HCT116 (cell line): ENCODE measurements at regions not wholly inside any gene's neighbourhood (a gene's known extent, or its start where the extent isn't known, plus 50 kb on each side); places are given as distances from the start of the nearest gene placed in this dataset.

Experiments used
- ATAC-seq: fragments of 200-7000 bp; cut with Tn5 transposase; 2 replicates; pipeline ENCODE4 v1.9.1; 2020; ENCODE audit warnings: mild to moderate bottlenecking, moderate library complexity
- BruUV-seq: library from RNA; stranded (reverse); fragments of 400-500 nt; replicated peaks from 2 replicates; lab custom pipeline; 2021; lab: Mats Ljungman, UMichigan
- CTCF ChIA-PET: fragments of 300-600 bp; sonication (Branson Sonifier 250); formaldehyde crosslinking; loops from one replicate; lab custom pipeline; 2021; ENCODE audit warnings: antibody characterized with exemption; lab: Charles Lee
- POLR2A ChIA-PET: fragments of 300-600, 350-600 bp; sonication (Branson Sonifier 250); formaldehyde crosslinking; loops from one replicate; lab custom pipeline; 2021; ENCODE audit warnings: antibody characterized with exemption; lab: Charles Lee
- RAD21 ChIA-PET, 2 experiments: fragments of 300-600 bp; sonication (Branson Sonifier 250); formaldehyde crosslinking; loops; one replicate each; lab custom pipeline; 2023; ENCODE audit warnings: low total read pairs in 2 of 2; ENCODE audit not compliant: uncharacterized antibody in 2 of 2, unreplicated experiment in 2 of 2, low non-redundant PET in 1 of 2; lab: Charles Lee
- DNase-seq: peaks from one replicate; pipeline ENCODE4 v3.0.0-alpha.2; 2010; ENCODE audit warnings: low read depth, low spot score
- H2AFZ ChIP-seq: fragments of 200-600 bp; shearing (Covaris generic), sonication (generic); 2 replicates; pipeline ENCODE4 v1.6.1; 2017; ENCODE audit warnings: low read depth, mixed run types, mixed read lengths, antibody characterized with exemption, low read length; ENCODE audit not compliant: poor library complexity, severe bottlenecking
- H3K27ac ChIP-seq: 2 replicates; pipeline ENCODE4 v1.5.1; 2012; ENCODE audit warnings: low read depth, low read length
- H3K27me3 ChIP-seq: fragments of 200-600 bp; sonication (generic); 2 replicates; pipeline ENCODE4 v1.6.1; 2016; ENCODE audit warnings: mixed run types, low read length, mixed read lengths; ENCODE audit not compliant: insufficient read depth
- H3K36me3 ChIP-seq, 2 experiments: fragments of 200-500 bp in 1 of 2; fragments of 200-600 bp in 1 of 2; sonication (Bioruptor generic) in 1 of 2; sonication (generic) in 1 of 2; 2 replicates each; pipeline versions ENCODE4 v1.5.1 to v1.6.1; 2014 to 2016; ENCODE audit warnings: low read length in 2 of 2, inconsistent platforms in 1 of 2, mixed read lengths in 1 of 2, mixed run types in 1 of 2; ENCODE audit not compliant: insufficient read depth in 2 of 2, control insufficient read depth in 1 of 2
- H3K4me1 ChIP-seq, 2 experiments: fragments of 200-600 bp in 1 of 2; sonication (generic) in 1 of 2; 2 replicates each; pipeline versions ENCODE4 v1.5.1 to v1.6.1; 2012 to 2017; ENCODE audit warnings: low read length in 2 of 2, inconsistent platforms in 1 of 2, mild to moderate bottlenecking in 1 of 2, mixed read lengths in 1 of 2, mixed run types in 1 of 2, moderate library complexity in 1 of 2; ENCODE audit not compliant: insufficient read depth in 2 of 2, control insufficient read depth in 1 of 2
- H3K4me2 ChIP-seq: fragments of 200-600 bp; sonication (generic); 2 replicates; pipeline ENCODE4 v1.6.1; 2017; ENCODE audit warnings: mixed run types, low read length, mixed read lengths
- H3K4me3 ChIP-seq, 2 experiments: fragments of 200-600 bp in 1 of 2; sonication (generic) in 1 of 2; replicated peaks in 1 of 2; 2 replicates each; pipeline ENCODE4 v1.5.1; 2011 to 2016; ENCODE audit warnings: low read length in 2 of 2, control low read depth in 1 of 2, low read depth in 1 of 2, mild to moderate bottlenecking in 1 of 2, mixed read lengths in 1 of 2, mixed run types in 1 of 2
- H3K79me2 ChIP-seq: fragments of 200-600 bp; sonication (generic); 2 replicates; pipeline ENCODE4 v1.6.1; 2017; ENCODE audit warnings: mild to moderate bottlenecking, mixed run types, low read length, moderate library complexity, mixed read lengths; ENCODE audit not compliant: insufficient read depth
- H3K9ac ChIP-seq: fragments of 200-600 bp; sonication (generic); 2 replicates; pipeline ENCODE4 v1.6.1; 2016; ENCODE audit warnings: low read length, mixed read lengths
- H3K9me2 ChIP-seq: fragments of 200-600 bp; sonication (generic), shearing (Covaris generic); 2 replicates; pipeline ENCODE4 v1.6.1; 2017; ENCODE audit warnings: mixed run types, mild to moderate bottlenecking, moderate library complexity; ENCODE audit not compliant: insufficient read depth
- H3K9me3 ChIP-seq, 2 experiments: fragments of 200-500 bp in 1 of 2; fragments of 200-600 bp in 1 of 2; sonication (Bioruptor generic) in 1 of 2; sonication (generic) in 1 of 2; 2 replicates each; pipeline ENCODE4 v1.6.1; 2014 to 2017; ENCODE audit warnings: low read length in 2 of 2, mixed read lengths in 2 of 2, inconsistent platforms in 1 of 2, low read depth in 1 of 2, mild to moderate bottlenecking in 1 of 2, mixed run types in 1 of 2, moderate library complexity in 1 of 2; ENCODE audit not compliant: control insufficient read depth in 1 of 2, insufficient read depth in 1 of 2
- H4K20me1 ChIP-seq: fragments of 200-600 bp; sonication (generic), shearing (Covaris generic); 2 replicates; pipeline ENCODE4 v1.6.1; 2017; ENCODE audit warnings: mixed run types, mild to moderate bottlenecking, moderate library complexity; ENCODE audit not compliant: insufficient read depth
- CTCF ChIP-seq, 3 experiments: fragments of 200-600 bp in 1 of 3; sonication (generic) in 1 of 3; IDR thresholded peaks in 2 of 3; conservative IDR thresholded peaks in 1 of 3; 2 replicates each; pipeline ENCODE4 v1.5.1; 2012 to 2017; ENCODE audit warnings: low read depth in 2 of 3, low read length in 2 of 3, antibody characterized with exemption in 1 of 3, borderline replicate concordance in 1 of 3, control low read depth in 1 of 3, mild to moderate bottlenecking in 1 of 3, mixed read lengths in 1 of 3, mixed run types in 1 of 3, moderate library complexity in 1 of 3; ENCODE audit not compliant: insufficient read depth in 1 of 3
- MAX ChIP-seq: IDR thresholded peaks from 2 replicates; pipeline ENCODE4 v1.6.1; 2012
- SP1 ChIP-seq: IDR thresholded peaks from 2 replicates; pipeline ENCODE4 v1.6.1; 2012; ENCODE audit warnings: low read depth
- intact Hi-C: fragments of 100-400 bp; cut with micrococcal nuclease; formaldehyde crosslinking; loops from 2 replicates; pipeline ENCODE4 v1.10.0; 2022

- no peak for TF ChIP-seq CTCF (IDR thresholded peaks at IDR 0.05 in 2 of 3, conservative IDR thresholded peaks at IDR 0.05 in 1 of 3; ENCODE audit: borderline replicate concordance in 1 of 3, insufficient read depth in 1 of 3, low read depth in 2 of 3, low read length in 2 of 3)
- TF ChIP-seq MAX: no peak
- no peak for TF ChIP-seq SP1
- TF ChIP-seq, all 23 proteins: peak for 0
Observed at GRCh38 chr7:115435178-115435577, 513.3 kb downstream of the MDFIC start (continued).

GRCh38 chr7:115429918-115430317, 508.0 kb downstream of the MDFIC start:
- POLR2A ChIA-PET: interaction anchor here (1.1 kb wide), 1 partner anchor 9 kb away, joined by 3 read pairs; no protein-coding TSS in a partner anchor

More at GRCh38 chr7:115429918-115430317, 508.0 kb downstream of the MDFIC start:
- Histone ChIP-seq H3K9me3 (no peaks in the 10 kb centered on the region), H3K36me3 (no peaks in the 10 kb centered on the region), H3K27ac (no peak overlapping the region), H3K27me3 (no peaks in the 10 kb centered on the region), H3K4me1 (no peaks in the 10 kb centered on the region), H3K4me2 (no peak overlapping the region), H2AFZ (no peak overlapping the region), H4K20me1 (no peaks in the 10 kb centered on the region), H3K79me2 (no peaks in the 10 kb centered on the region), H3K9ac (no peak overlapping the region), H3K4me3 (no peak overlapping the region), H3K9me2 (0 out of 2 replicates have a peak, but pooled peaks cover 3% of the 10 kb centered on the region)
- intact Hi-C loops: no loop called here
- CTCF ChIA-PET: no interaction called here
- ATAC-seq (no peak), DNase-seq (no peak)
- RAD21 ChIA-PET: no interaction called here
- TF ChIP-seq CTCF (IDR thresholded peaks at IDR 0.05 in 2 of 3, conservative IDR thresholded peaks at IDR 0.05 in 1 of 3; ENCODE audit: borderline replicate concordance in 1 of 3, insufficient read depth in 1 of 3, low read depth in 2 of 3, low read length in 2 of 3): no peak
- BruUV-seq: no TSS peak
